NCI-H510A treated with DMSO at 0.1 percent for 48 hours (cell line): ENCODE measurements at regions not wholly inside any gene's neighbourhood (a gene's known extent, or its start where the extent isn't known, plus 50 kb on each side); places are given as distances from the start of the nearest gene placed in this dataset.
"Not testable (repeated sequence)": the region's sequence is repeated elsewhere in the genome, so short reads cannot be mapped to it uniquely, and the experiment has no call there.

ENCODE experiments used
- DNase-seq: peaks from one replicate; lab custom pipeline; 2025; lab: John Stamatoyannopoulos, UW

DNA sequence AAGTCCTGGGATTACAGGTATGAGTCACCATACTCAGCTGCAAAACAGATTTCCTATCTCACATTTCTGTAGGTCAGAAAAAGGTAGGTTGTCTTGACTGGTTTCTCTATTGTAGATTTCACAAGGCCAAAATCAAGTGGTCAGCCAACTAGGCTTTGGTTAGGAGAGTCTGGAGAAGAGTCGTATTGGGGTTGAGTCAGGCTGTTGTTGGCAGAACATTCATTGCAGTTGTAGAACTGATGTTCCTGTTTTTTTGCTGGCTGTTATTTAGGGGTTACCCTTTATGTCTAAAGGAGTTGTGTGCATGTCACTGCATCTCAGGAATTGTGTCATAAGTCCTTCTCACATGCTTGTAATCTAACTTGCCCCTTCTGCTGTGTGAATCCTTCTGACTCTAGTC is 814.2 kb upstream of the GRAMD2B start:
- DNase-seq, result no peak

DNA sequence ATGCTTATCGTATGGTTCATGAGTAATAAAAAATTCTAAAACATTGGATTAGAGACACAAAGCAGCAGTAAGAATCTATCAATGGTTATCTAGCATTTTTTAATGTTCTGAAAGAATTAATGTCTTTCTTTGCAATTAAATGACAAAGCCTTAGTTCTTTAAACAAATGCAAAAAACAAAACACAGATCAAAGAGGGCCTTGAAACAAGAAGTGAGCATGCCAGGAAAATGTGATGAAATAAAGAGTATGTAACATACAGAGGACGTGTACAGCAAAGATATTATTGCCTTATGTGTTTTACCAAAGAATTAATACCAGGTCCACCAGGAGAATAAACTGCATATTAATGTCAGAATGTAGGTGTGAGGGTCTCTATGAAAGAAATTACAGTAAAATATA is 812.3 kb upstream of the GRAMD2B start:
- no peak for DNase-seq

DNA sequence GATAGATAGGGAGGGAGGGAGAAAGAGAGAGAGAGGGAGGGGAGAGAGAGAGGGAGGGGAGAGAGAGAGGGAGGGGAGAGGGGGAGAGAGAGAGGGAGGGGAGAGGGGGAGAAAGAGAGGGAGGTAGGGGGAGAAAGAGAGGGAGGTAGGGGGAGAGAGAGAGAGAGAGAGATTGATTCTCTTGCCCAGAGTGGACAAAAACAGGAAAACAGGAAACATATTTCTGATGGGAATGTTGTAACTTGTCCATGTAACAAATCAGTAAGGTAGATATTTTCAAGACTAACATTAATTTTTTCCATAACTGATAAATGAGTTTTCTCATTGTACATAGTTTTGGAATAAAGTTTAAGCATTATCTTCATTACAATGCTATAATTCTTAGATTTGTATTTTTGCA is 811.7 kb upstream of the GRAMD2B start:
- DNase-seq, result no peak

DNA sequence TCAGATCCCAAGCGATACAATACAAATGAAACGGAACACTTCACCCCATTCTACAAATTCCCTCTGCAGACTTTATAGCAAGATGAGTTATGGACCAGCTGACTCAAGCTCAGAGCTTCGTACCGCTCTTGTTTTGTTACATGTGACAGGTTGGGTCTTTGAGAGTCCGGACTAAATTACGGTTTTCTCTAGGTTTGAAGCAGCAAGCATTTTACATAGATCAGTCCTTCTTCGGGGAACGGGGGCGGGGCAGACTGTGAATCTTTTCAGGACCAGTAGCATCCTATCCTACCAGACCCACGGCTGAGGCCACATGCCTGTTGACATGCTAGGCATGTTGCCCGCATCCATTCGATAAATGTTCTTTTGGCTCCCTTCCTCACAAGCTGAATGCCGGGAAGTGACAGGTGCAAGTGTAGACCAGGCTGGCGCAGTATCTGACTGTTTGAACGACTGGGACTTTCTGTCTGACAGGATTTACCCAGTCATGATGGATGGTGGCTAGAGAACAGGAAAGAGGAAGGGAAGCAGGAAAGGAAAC is 811.0 kb upstream of the GRAMD2B start:
- peak; percentile 37 for DNase-seq

DNA sequence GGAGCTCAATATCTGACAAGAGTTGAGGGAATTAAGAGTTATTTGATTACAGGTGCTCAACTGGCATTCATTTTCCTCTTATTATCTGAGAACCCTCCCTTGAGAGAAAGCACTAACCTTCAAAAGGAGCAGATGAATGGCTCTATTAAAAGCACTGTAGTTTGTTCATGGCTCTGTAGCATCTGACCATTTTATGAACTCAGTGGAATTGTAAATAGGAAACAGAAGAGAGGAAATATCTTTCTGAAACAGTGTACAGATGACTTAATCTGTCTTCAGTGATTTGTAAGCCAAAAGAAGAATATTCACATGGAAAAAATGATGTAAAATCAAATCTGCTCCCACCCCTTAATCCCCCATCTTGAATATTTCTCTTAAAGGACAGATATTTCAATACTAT is 810.4 kb upstream of the GRAMD2B start:
- DNase-seq, result no peak

DNA sequence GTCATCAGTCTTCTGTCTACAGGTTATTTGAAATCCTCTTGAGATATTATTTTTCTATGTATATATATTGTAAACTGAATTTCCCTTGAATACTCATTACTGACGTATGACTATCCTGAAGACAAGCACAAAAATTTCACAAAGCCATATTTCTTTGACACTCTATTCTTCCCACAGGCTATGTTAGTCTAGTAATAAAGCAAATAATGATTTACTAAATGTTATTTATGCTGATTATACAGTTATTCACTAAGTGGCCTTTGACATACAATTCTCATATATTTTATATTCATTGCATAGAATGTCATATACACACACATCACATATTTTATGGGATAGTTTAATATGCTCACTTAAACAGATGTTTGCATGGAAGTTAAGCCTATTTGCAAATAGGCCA is 793.0 kb upstream of the GRAMD2B start:
- no peak for DNase-seq

DNA sequence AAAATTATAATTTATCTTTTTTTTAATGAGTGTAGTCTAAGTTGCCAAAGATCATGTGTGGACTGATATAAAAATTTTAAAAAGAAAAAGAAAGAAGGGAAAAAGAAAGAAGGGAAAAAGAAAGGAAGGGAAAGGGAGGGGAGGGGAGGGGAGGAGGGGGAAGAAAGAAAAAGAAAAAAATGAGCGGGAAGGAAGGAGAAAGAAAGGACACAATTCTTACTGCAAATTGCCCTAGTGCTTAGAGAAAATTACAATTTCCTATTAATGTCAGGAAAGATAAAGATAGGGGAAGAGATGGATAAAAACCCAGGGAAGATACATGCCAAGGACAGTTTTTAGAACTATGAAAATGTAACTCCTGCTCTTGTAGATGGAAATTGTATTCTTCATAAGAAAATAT is 789.7 kb upstream of the GRAMD2B start:
- no peak for DNase-seq

DNA sequence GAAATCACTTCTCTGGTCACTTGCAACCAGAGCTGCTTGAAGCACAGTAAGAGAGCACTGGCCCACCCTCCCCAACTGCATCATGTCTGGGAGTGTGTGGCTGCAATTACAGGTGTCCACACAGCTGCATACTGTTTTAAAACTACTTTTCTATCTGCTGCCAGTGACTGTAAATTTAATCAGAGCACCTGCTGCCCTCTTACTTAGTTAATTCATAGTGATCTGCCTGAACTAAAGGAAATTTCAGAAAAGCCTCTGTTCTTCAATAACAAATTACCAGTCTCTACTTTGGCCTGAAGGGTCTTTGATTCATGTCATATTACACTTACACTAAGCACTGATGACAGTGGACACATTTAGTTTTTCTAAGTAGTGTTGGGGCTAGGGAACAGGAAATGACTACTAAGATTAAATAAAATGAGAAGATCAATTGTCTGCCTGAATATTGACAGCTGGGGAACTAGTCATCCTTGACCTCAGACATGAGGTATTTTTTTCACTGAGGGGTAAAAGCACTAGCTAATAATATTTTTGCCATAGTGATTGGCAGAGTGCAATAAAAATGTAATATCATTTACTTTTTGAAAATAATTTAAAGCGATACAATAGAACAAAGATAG is 788.9 kb upstream of the GRAMD2B start:
- no peak for DNase-seq

DNA sequence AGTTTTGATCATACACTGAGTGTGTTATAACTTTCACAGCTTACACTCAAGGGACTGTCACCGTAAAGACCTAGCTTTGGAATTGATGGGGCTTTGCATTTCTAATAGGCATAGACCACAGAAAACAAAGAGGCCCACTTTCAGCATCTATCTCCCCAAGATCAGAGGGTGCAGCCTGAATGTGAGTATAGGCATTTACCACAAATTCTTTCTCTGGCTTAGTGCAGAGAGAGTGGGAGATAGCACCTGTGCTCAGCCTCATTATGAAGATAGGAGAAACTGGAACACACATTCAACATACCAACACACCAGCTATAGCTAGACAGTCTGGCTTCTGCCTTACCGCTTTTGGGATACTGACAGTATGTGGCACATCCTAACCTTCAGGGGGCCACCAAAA is 783.4 kb upstream of the GRAMD2B start:
- no peak for DNase-seq

DNA sequence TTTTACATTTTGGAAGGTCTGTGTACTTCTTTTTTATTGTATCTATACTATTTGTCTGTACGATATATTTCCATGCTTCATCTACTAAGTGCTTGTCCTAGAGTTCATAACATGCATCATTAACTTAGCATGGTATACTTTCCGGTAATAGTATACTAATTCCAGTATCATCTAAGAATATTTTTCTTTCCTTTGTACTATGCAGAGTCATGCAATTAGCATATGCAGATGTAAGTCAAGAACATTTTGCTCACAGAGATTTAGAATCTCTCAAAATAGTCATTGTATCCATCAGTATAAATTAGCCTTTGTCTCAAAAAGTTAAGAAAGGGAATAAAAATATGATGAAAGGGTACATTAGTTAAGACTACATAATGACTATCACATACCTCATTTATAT is 770.4 kb upstream of the GRAMD2B start:
- DNase-seq, result no peak

DNA sequence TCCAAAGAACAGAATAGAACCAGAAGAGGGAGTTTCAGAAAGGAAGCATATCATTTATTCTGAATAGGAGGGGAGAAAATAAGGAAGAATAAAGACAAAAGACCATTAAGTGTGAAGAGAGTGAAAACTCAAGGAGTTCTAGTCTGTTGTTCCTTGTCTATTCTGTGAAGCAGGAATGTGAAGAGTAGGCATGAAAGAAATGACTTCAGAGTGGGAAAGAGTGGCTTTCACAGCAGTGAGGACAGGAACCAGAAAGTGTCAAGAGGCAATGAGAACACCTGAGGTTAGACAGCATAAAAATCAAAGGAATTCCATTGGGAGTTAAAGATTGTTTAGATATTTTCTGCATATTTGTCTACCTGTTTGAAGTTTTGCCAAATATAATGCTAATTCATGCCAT is 768.8 kb upstream of the GRAMD2B start:
- DNase-seq, result no peak

DNA sequence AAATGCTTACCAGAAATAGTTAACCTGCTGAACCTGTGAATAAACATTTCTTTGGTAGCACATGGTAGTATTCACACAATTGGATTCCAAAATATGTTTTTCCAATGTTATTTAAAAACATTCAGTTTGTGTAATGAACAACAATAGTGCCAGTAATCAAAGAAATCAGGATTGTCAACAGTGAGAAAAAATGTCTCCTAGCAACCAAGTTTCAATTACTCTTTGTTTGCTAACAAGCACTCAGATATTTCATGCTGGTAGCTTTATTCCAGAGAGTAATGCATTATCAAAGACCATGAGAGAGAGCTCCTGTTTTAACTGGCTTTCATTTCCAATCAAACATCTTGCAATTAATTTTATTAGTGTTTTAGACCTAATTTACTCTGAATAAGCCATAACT is 768.1 kb upstream of the GRAMD2B start:
- DNase-seq, result peak; percentile 9

DNA sequence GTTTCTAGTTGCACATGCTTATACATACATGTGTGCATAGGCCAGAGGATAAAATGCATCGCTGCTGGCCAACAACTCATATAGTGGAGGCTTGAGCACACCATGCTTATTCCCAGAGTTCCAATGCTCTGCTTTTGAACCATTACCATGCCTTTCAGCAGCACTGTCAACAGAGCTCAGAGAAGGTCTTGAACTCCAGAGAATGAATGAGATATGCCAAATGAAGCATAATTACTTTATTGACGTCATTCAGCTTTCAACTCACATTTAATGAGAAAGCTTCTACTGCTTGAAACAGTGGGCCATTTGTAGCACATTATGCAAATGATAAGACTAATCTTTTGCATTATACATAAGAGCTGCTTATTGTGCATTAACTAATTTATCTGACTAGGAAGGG is 765.3 kb upstream of the GRAMD2B start:
- no peak for DNase-seq

DNA sequence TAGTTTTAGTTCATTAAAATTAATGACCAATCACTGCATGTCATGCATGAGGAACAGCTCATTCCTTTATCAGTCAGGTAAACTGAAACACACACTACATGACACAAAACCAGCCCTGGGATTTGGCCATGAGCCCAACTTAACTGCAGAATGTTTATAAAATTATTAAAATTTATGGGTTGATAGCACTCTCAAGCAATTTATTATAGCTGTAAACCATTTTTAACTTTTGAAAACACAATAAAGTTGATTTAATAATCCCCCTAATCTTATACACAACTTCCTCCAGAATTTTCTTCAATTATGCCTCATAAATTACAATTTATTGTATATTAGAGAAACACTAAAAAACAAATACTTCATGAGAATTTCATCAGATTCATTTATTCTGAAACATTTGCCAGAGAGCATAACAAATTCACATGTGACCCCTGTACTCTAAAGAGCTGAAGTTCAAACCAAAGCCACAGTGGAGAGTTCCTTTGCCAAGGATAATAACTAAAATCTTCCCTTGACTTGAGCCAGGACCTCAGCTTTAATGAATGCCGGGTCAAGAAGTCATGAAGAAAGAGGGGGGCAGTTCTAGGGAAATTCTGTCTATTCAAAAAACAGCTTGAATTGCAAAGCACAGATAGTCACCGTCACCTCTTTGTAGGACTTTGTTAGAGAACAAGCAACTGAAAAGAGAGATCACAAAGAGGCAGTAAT is 763.7 kb upstream of the GRAMD2B start:
- no peak for DNase-seq

DNA sequence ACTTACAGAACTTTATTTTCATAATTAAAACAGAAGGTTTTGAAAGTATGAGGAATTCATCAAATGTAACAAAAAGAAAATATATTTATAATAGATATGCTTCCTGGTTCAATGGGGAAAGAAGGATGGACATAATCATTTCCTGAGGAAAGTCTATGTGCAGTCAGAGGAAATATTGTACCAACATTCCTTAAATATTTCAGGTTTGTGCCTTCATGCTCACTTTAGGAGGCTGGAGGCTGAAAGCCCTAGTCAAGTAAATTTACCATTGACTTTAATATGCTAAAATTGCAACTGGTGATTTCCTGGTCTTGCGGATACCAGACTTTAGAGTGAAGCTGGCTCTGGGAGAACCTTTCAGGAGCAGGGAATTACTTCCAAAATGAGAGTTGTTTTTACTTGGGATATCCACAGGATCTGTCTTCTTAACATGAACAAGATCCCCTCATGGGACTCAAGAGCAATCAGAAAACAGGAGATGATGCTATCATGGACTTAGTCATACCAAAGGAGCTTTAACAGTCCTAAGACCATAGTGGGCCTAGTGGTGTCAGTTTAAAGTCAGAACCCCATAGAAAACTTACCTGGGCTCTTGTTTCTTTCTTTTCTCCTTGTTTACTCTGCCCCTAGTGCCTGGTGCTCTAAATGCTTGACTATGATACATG is 762.8 kb upstream of the GRAMD2B start:
- DNase-seq, result no peak

DNA sequence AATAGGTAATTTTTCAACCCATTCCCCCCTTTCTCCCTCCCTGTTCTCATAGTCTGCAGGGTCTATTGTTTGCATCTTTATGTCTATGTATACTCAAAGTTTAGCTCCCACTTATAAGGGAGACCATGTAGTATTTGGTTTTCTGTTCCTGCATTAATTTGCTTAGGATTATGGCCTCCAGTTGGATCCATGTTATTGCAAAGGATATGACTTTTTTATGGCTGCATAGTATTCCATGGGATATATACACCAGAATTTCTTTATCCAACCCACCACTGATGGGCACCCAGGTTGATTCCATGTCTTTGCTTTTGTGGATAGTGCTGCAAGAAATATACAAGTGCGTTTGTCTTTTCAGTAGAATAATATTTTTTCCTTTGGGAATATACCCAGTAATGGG is 761.6 kb upstream of the GRAMD2B start:
- no peak for DNase-seq

DNA sequence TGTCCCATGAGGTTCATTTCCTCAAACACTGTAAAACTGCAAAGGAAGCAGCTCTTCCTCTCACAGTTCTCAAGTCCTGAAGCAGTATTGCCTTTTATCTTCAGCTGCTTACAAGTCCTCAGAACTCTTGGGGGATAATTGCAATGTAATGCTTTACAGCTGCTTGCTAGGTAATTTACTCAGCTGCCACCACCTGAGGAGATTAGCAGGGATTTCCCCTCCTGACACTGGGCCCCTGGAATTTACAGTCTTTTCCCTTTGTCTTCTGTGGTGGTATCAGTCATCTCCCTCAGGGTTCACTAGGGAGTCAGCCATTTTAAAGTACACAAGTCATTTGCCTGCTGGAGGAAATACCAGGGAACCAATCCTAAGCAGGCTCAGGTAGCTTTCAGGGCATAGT is 754.3 kb upstream of the GRAMD2B start:
- no peak for DNase-seq

DNA sequence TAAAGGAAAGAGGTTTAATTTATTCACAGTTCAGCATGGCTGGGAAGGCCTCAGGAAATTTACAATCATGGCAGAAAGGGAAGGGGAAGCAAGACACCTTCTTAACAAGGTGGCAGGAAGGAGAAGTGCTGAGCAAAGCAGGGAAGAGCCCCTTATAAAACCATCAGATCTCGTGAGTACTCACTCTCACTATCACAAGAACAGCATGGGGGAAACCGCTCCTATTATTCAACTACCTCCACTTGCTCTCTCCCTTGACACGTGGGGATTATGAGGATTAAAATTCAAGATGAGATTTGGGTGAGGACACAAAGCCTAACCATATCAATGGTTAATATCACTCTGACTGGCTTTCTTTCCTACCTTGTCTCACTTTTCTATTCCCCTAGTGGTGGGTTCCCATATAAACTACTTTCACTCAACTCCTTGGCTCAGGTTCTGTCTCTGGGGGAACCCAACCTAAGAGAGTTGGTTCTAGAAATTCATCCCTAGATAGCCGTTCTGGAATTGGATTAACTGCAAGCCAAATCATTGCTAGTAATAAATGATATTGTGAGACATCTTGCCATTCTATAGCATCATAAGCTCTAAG is 749.8 kb upstream of the GRAMD2B start:
- DNase-seq, result no peak

DNA sequence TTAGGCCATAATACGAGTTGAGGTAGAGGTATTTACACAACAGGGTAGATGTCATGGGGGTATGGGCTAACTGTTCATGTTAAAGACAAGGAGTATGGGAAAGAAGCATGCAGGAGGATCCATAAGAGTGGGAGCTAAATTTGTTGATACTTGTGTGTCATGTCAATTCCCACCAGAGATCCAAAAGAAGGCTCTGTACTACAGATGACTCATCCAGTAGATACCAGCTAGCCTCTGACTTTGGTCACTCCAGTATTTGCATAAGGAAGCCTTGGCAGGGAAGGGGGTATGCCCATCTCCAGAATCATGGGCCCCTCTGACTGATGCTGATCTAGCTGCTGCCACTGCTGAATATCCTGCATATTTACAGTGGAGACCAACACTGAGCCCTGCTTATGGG is 743.7 kb upstream of the GRAMD2B start:
- no peak for DNase-seq

DNA sequence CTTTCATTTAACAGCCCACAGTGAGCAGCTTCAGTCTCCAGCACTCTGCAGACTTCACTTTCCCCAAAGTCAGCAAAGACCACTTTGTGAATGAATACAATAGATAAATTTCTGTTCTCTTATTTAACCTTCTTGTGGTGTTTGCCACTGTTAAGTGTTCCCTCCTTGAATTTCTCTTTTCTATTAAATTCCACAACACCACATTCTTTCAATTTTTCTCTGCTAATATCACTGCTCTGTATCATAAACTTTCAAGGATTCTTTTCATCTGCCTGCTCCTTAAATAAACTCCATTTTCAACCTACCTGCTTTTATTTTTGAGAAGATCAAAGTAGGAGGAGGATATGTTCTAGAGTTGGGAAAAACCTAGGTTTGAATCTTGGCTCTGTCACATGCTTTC is 739.5 kb upstream of the GRAMD2B start:
- DNase-seq, result no peak

DNA sequence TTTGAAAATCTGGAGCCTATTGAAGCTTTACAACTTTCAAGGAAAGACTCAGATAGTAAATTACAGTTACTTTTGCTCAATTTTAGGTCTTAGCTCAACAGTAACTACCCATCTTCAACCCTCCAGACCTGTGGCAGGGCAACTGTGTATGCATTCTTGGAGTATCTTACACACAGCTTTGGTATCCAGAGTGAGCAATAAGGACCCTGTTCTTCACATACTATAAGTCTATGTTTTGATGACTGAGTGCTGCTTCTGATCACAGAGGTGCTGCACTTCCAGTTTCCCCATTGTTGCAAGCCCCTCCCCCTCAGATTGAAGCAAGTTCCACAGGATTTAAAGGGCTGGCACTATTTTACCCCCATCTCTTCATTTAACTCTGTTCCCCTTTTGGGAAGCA is 737.4 kb upstream of the GRAMD2B start:
- DNase-seq, result no peak

DNA sequence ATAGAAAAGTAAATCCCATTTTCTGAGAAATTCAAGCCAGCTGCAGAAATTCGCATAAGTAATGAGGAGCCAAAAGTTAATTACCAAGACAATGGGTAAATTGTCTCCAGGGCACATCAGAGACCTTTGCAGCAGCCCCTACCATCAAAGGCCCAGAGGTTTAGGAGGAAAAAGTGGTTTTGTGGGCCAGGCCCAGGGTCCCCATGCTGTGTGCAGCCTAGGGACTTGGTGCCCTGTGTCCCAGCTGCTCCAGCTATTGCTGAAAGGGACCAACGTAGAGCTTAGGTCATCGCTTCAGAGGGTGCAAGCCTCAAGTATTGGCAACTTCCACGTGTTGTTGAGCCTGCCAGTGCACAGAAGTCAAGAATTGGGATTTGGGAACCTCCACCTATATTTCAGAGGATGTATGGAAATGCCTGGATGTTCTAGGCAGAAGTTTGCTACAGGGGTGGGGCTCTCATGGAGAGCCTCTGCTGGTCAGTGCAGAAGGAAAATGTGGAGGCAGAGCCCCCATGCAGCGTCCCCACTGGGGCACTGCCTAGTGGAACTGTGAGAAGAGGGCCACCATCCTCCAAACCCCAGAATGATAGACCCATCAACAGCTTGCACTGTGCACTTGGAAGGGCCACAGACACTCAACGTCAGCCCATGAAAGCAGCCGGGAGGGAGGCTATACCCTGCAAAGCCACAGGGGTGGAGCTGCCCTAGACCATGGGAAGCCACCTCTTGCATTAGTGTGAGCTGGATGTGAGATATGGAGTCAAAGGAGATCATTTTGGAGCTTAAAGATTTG is 731.3 kb upstream of the GRAMD2B start:
- DNase-seq, result not testable (repeated sequence)
